ENCODE measurements at regions not wholly inside any gene's neighbourhood (a gene's known extent, or its start where the extent isn't known, plus 50 kb on each side); places are given as distances from the start of the nearest gene placed in this dataset.

GRCh38 chr2:16496426-16497388 is 168.9 kb downstream of the CYRIA start:
- no peak for DNase-seq (ENCODE audit: low read depth)

GRCh38 chr2:16495509-16496208 is 170.0 kb downstream of the CYRIA start:
- no peak for DNase-seq (ENCODE audit: low read depth)

- DNase-seq (ENCODE audit: low read depth), result no peak
Observed at GRCh38 chr2:16494836-16495508, 170.7 kb downstream of the CYRIA start.

GRCh38 chr2:16493788-16494187 is 171.8 kb downstream of the CYRIA start:
- no peak for DNase-seq (ENCODE audit: low read depth)

- DNase-seq (ENCODE audit: low read depth), result no peak
Observed at GRCh38 chr2:16487686-16488085, 177.9 kb downstream of the CYRIA start.

- DNase-seq (ENCODE audit: low read depth), result no peak
Observed at GRCh38 chr2:16485251-16485650, 180.4 kb downstream of the CYRIA start.

- no peak for DNase-seq (ENCODE audit: low read depth)
Observed at GRCh38 chr2:16482460-16482859, 183.2 kb downstream of the CYRIA start.

- DNase-seq (ENCODE audit: low read depth), result no peak
Observed at GRCh38 chr2:16481351-16481750, 184.3 kb downstream of the CYRIA start.

GRCh38 chr2:16479721-16480120 is 185.9 kb downstream of the CYRIA start:
- no peak for DNase-seq (ENCODE audit: low read depth)

- DNase-seq (ENCODE audit: low read depth), result no peak
Observed at GRCh38 chr2:16478434-16479210, 187.0 kb downstream of the CYRIA start.

GRCh38 chr2:16477648-16478047 is 188.0 kb downstream of the CYRIA start:
- no peak for DNase-seq (ENCODE audit: low read depth)

- no peak for DNase-seq (ENCODE audit: low read depth)
Observed at GRCh38 chr2:16476866-16477265, 188.8 kb downstream of the CYRIA start.

GRCh38 chr2:16475986-16476567 is 189.6 kb downstream of the CYRIA start:
- DNase-seq (ENCODE audit: low read depth), result no peak

GRCh38 chr2:16475586-16475985 is 190.0 kb downstream of the CYRIA start:
- no peak for DNase-seq (ENCODE audit: low read depth)

- no peak for DNase-seq (ENCODE audit: low read depth)
Observed at GRCh38 chr2:16473575-16473974, 192.1 kb downstream of the CYRIA start.

GRCh38 chr2:16470936-16471490 is 194.6 kb downstream of the CYRIA start:
- no peak for DNase-seq (ENCODE audit: low read depth)

- no peak for DNase-seq (ENCODE audit: low read depth)
Observed at GRCh38 chr2:16466821-16467151, 198.8 kb downstream of the CYRIA start.

GRCh38 chr2:16466133-16466820 is 199.4 kb downstream of the CYRIA start:
- no peak for DNase-seq (ENCODE audit: low read depth)

GRCh38 chr2:16464641-16465040 is 201.0 kb downstream of the CYRIA start:
- DNase-seq (ENCODE audit: low read depth), result no peak

GRCh38 chr2:16462958-16463357 is 202.7 kb downstream of the CYRIA start:
- no peak for DNase-seq (ENCODE audit: low read depth)

- no peak for DNase-seq (ENCODE audit: low read depth)
Observed at GRCh38 chr2:16461672-16462071, 204.0 kb downstream of the CYRIA start.
